HG03135 (cell line): ENCODE measurements at regions not wholly inside any gene's neighbourhood (a gene's known extent, or its start where the extent isn't known, plus 50 kb on each side); places are given as distances from the start of the nearest gene placed in this dataset.
"Not testable (repeated sequence)": the region's sequence is repeated elsewhere in the genome, so short reads cannot be mapped to it uniquely, and the experiment has no call there.

Experiments
- ATAC-seq: cut with Tn5 transposase; IDR thresholded peaks from one replicate; pipeline ENCODE4 v1.9.1; 2021; ENCODE audit warnings: mild to moderate bottlenecking, moderate library complexity; ENCODE audit not compliant: unreplicated experiment

- ATAC-seq, result no peak
Observed at GRCh38 chr1:38615680-38616079, 243.9 kb downstream of the RRAGC start.

- no peak for ATAC-seq
Observed at GRCh38 chr1:38614861-38615260, 244.7 kb downstream of the RRAGC start.

GRCh38 chr1:38613996-38614395, 245.6 kb downstream of the RRAGC start:
- ATAC-seq, result no peak

GRCh38 chr1:38612951-38613350, 246.6 kb downstream of the RRAGC start:
- ATAC-seq, result no peak

- no peak for ATAC-seq
Observed at GRCh38 chr1:38611664-38612211, 247.8 kb downstream of the RRAGC start.

- ATAC-seq, result no peak
Observed at GRCh38 chr1:38609166-38610025, 250.2 kb downstream of the RRAGC start.

GRCh38 chr1:38608202-38608864, 251.2 kb downstream of the RRAGC start:
- ATAC-seq, result no peak

GRCh38 chr1:38607526-38607925, 252.0 kb downstream of the RRAGC start:
- no peak for ATAC-seq

GRCh38 chr1:38605063-38605462, 254.5 kb downstream of the RRAGC start:
- ATAC-seq, result no peak

- ATAC-seq, result no peak
Observed at GRCh38 chr1:38603907-38604306, 255.7 kb downstream of the RRAGC start.

GRCh38 chr1:38600905-38601304, 258.7 kb downstream of the RRAGC start:
- ATAC-seq, result no peak

GRCh38 chr1:38600286-38600685, 259.3 kb downstream of the RRAGC start:
- no peak for ATAC-seq

- ATAC-seq, result no peak
Observed at GRCh38 chr1:38598118-38598517, 261.5 kb downstream of the RRAGC start.

- no peak for ATAC-seq
Observed at GRCh38 chr1:38589036-38589435, 270.5 kb downstream of the RRAGC start.

- no peak for ATAC-seq
Observed at GRCh38 chr1:38587766-38588165, 271.8 kb downstream of the RRAGC start.

GRCh38 chr1:38586993-38587646, 272.5 kb downstream of the RRAGC start:
- no peak for ATAC-seq

GRCh38 chr1:38585971-38586370, 273.6 kb downstream of the RRAGC start:
- no peak for ATAC-seq

- ATAC-seq, result no peak
Observed at GRCh38 chr1:38585460-38585859, 274.1 kb downstream of the RRAGC start.

GRCh38 chr1:38584448-38585355, 274.9 kb downstream of the RRAGC start:
- no peak for ATAC-seq

- ATAC-seq, result not testable (repeated sequence)
Observed at GRCh38 chr1:38583287-38583686, 276.3 kb downstream of the RRAGC start.
